ENCODE measurements at regions not wholly inside any gene's neighbourhood (a gene's known extent, or its start where the extent isn't known, plus 50 kb on each side); places are given as distances from the start of the nearest gene placed in this dataset.
A peak's percentile ranks its signal among the peaks of the same experiment; 100 is the strongest.

- DNase-seq (ENCODE audit: low read depth, low spot score): no peak
- peak overlapping the region; percentile 60 for H3K27ac ChIP-seq
These were observed 167.4 kb downstream of the TMTC3 start for GRCh38 chr12:88309546-88309945.

- DNase-seq (ENCODE audit: low read depth, low spot score): peak; percentile 27
- H3K27ac ChIP-seq: peak overlapping the region; percentile 60
These were observed 168.0 kb downstream of the TMTC3 start for GRCh38 chr12:88310069-88310468.

- H3K27ac ChIP-seq: peak overlapping the region; percentile 60
- no peak for DNase-seq (ENCODE audit: low read depth, low spot score)
These were observed 168.6 kb downstream of the TMTC3 start for GRCh38 chr12:88310666-88311065.

GRCh38 chr12:88313554-88313953 lies 171.4 kb downstream of the TMTC3 start:
- no peak overlapping the region for H3K27ac ChIP-seq
- DNase-seq (ENCODE audit: low read depth, low spot score): no peak

- no peak for DNase-seq (ENCODE audit: low read depth, low spot score)
- H3K27ac ChIP-seq: no peak overlapping the region
These were observed 172.6 kb downstream of the TMTC3 start for GRCh38 chr12:88314706-88315105.

GRCh38 chr12:88318726-88319125 lies 176.6 kb downstream of the TMTC3 start:
- DNase-seq (ENCODE audit: low read depth, low spot score): no peak
- H3K27ac ChIP-seq: no peak overlapping the region

GRCh38 chr12:88325076-88325815 lies 183.1 kb downstream of the TMTC3 start:
- peak; percentile 84 for DNase-seq (ENCODE audit: low read depth, low spot score)

GRCh38 chr12:88325816-88326189 lies 183.7 kb downstream of the TMTC3 start:
- peak overlapping the region; percentile 71 for H3K27ac ChIP-seq
- DNase-seq (ENCODE audit: low read depth, low spot score): no peak

More at GRCh38 chr12:88325076-88325815, 183.1 kb downstream of the TMTC3 start:
- peak overlapping the region; percentile 71 for H3K27ac ChIP-seq

- no peak overlapping the region for H3K27ac ChIP-seq
- no peak for DNase-seq (ENCODE audit: low read depth, low spot score)
These were observed 185.2 kb downstream of the TMTC3 start for GRCh38 chr12:88327276-88327675.

GRCh38 chr12:88328090-88328489 lies 186.0 kb downstream of the TMTC3 start:
- DNase-seq (ENCODE audit: low read depth, low spot score): no peak
- no peak overlapping the region for H3K27ac ChIP-seq

GRCh38 chr12:88329833-88330232 lies 187.7 kb downstream of the TMTC3 start:
- no peak overlapping the region for H3K27ac ChIP-seq
- no peak for DNase-seq (ENCODE audit: low read depth, low spot score)

GRCh38 chr12:88334271-88334670 lies 192.2 kb downstream of the TMTC3 start:
- DNase-seq (ENCODE audit: low read depth, low spot score): peak; percentile 93
- peak overlapping the region; percentile 68 for H3K27ac ChIP-seq

GRCh38 chr12:88336076-88336739 lies 194.1 kb downstream of the TMTC3 start:
- no peak overlapping the region for H3K27ac ChIP-seq
- no peak for DNase-seq (ENCODE audit: low read depth, low spot score)

- peak overlapping the region; percentile 77 for H3K27ac ChIP-seq
- no peak for DNase-seq (ENCODE audit: low read depth, low spot score)
These were observed 196.4 kb downstream of the TMTC3 start for GRCh38 chr12:88338486-88338885.

GRCh38 chr12:88339254-88339949 lies 197.3 kb downstream of the TMTC3 start:
- H3K27ac ChIP-seq: peak overlapping the region; percentile 77
- DNase-seq (ENCODE audit: low read depth, low spot score): peak; percentile 48

- no peak for DNase-seq (ENCODE audit: low read depth, low spot score)
- H3K27ac ChIP-seq: peak overlapping the region; percentile 77
These were observed 197.9 kb downstream of the TMTC3 start for GRCh38 chr12:88339966-88340365.

- no peak for DNase-seq (ENCODE audit: low read depth, low spot score)
These were observed 200.2 kb downstream of the TMTC3 start for GRCh38 chr12:88342251-88342806.

GRCh38 chr12:88351146-88351545 lies 209.0 kb downstream of the TMTC3 start:
- DNase-seq (ENCODE audit: low read depth, low spot score): no peak
- no peak overlapping the region for H3K27ac ChIP-seq

More at GRCh38 chr12:88342251-88342806, 200.2 kb downstream of the TMTC3 start:
- no peak overlapping the region for H3K27ac ChIP-seq

- H3K27ac ChIP-seq: no peak overlapping the region
- DNase-seq (ENCODE audit: low read depth, low spot score): no peak
These were observed 212.6 kb downstream of the TMTC3 start for GRCh38 chr12:88354691-88355090.

- H3K27ac ChIP-seq: no peak overlapping the region
- no peak for DNase-seq (ENCODE audit: low read depth, low spot score)
These were observed 218.2 kb downstream of the TMTC3 start for GRCh38 chr12:88360343-88360742.

- peak overlapping the region; percentile 11 for H3K27ac ChIP-seq
- no peak for DNase-seq (ENCODE audit: low read depth, low spot score)
These were observed 218.8 kb downstream of the KITLG start for GRCh38 chr12:88361493-88361892.
